Fibroblast of mammary gland (primary cell): ENCODE measurements at regions not wholly inside any gene's neighbourhood (a gene's known extent, or its start where the extent isn't known, plus 50 kb on each side); places are given as distances from the start of the nearest gene placed in this dataset.

ENCODE experiments used
- DNase-seq: peaks from one replicate; pipeline ENCODE4 v3.0.0-alpha.2; 2010; ENCODE audit warnings: low read depth
- H3K4me3 ChIP-seq: 2 replicates; pipeline ENCODE4 v1.5.1; 2011; ENCODE audit warnings: low read depth, mild to moderate bottlenecking, low read length, moderate library complexity; ENCODE audit not compliant: control insufficient read depth
- TF ChIP-seq, protein P1 (sequence below): conservative IDR thresholded peaks from 2 replicates; pipeline ENCODE4 v1.5.1; 2011; ENCODE audit warnings: low read depth, low read length, inconsistent platforms; ENCODE audit not compliant: control insufficient read depth, insufficient read depth

DNA sequence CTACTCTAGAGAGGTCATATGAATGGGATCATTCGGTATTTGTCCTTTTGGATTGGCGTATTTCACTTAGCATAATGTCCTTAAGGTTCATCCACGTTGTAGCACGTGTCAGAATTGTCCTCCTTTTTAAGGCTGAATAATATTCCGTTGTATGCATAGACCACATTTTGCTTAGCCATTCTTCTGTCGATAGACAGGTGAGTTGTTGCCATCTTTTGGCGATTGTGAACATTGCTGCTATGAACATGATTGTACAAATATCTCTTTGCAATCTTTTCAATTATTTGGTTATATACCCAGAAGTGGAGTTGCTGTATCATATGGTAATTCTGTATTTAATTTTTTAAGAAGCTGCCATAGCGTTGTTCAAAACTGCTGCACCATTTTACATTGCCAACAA, 52.4 kb upstream of the GOLGA8J start:
- peak; percentile 15 for DNase-seq
- H3K4me3 ChIP-seq: no peak overlapping the region
- TF ChIP-seq, protein P1, sequence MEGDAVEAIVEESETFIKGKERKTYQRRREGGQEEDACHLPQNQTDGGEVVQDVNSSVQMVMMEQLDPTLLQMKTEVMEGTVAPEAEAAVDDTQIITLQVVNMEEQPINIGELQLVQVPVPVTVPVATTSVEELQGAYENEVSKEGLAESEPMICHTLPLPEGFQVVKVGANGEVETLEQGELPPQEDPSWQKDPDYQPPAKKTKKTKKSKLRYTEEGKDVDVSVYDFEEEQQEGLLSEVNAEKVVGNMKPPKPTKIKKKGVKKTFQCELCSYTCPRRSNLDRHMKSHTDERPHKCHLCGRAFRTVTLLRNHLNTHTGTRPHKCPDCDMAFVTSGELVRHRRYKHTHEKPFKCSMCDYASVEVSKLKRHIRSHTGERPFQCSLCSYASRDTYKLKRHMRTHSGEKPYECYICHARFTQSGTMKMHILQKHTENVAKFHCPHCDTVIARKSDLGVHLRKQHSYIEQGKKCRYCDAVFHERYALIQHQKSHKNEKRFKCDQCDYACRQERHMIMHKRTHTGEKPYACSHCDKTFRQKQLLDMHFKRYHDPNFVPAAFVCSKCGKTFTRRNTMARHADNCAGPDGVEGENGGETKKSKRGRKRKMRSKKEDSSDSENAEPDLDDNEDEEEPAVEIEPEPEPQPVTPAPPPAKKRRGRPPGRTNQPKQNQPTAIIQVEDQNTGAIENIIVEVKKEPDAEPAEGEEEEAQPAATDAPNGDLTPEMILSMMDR: peak; percentile 15

DNA sequence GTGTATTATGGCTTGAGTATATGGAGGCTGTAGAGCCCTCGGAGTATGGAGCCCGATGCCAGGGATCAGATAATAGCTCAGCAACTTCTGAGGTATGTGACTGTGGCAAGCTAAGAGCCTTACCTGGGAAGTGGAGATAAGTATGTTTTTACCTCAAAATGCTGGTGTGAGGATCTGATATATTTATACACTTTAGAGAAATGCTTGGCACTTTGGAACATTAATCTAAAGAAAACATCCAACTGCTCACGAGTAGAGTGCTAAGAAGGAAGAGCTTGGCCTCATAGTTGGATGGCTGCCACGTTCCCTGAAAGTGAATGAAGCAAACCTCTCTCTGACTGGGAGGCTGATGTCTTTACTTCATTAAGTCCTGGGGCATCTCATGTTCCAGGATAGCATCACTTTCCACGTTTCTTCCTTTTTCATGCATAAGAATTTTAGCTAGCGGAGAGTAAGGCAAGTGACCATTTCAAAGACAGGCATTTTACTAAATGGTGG, 58.9 kb upstream of the GOLGA8J start:
- no peak overlapping the region for H3K4me3 ChIP-seq
- DNase-seq: peak; percentile 24
- TF ChIP-seq, protein P1: no peak

DNA sequence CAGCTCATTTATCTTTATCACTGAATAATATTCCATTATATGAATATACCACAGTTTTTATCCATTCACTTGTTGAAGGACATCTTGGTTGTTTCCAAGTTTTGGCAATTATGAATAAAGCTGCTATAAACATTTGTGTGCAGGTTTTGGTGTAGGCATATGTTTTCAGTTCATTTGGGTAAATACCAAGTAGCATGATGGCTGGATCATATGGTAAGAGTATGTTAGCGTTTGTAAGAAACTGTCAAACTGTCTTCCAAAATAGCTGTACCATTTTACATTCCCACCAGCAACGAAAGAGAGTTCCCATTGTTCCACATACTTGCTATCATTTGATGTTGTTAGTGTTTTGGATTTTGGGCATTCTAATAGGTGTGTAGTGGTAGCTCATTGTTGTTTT, 72.0 kb upstream of the GOLGA8J start:
- H3K4me3 ChIP-seq: no peak overlapping the region
- DNase-seq: no peak
- TF ChIP-seq, protein P1: no peak

DNA sequence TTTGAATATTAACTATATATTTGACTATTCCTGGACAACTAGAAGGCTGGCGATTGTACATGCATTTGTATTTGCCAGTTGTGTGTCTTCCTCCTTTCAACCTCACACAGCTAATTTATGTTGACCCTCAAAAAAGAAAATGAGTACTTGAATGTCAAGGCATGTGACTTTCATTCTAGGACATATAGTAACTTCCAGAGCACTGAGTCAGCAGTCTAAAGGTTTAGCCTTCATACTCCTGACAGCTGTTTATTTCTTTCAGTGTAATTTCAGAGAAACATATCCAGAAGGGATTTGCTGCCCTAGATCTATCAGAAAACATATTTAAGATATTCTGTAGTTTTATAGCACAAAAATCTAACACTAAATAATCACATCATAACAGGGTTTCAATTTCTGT, 74.6 kb upstream of the GOLGA8J start:
- DNase-seq: no peak
- TF ChIP-seq, protein P1: no peak
- no peak overlapping the region for H3K4me3 ChIP-seq

DNA sequence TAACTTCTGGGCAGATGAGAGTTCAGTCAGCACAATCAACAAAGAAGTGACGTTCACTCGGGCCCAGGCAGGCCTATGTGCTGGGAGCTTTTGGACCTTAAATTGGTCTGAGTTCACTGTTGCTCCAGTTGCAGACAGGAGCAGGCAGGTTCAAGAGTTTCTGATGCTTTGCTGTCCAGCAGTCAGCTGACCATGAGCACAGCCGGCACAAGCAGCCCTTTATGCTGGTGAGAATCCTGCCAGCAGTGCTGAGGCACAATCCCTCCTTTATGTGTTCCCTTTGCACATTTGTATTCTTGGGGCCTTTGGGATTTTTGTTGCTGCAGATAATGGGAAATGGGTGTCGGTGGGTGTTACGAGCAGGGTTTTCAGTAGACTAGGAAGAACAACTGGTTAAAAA, 81.2 kb upstream of the GOLGA8J start:
- H3K4me3 ChIP-seq: no peak overlapping the region
- no peak for DNase-seq
- TF ChIP-seq, protein P1: no peak

DNA sequence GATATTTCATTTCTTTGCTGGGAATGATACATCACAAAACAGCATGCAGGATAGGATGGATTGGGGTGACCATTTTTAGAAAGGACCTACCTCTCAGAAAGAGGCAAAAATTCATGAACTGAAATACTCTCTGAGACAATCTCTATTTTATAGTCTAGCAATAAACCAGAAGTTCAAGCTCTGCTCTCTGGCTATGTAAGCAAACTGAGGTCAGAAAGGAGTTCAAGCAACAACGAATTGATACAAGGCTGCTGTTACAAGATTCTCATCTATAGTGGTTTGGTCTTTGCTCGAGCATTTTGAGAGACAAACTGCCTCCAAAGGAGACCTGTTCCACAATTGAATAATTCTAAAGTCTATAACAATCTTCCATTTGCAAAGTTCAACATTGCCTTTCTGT, 84.7 kb upstream of the GOLGA8J start:
- TF ChIP-seq, protein P1: no peak
- DNase-seq: no peak
- H3K4me3 ChIP-seq: no peak overlapping the region

DNA sequence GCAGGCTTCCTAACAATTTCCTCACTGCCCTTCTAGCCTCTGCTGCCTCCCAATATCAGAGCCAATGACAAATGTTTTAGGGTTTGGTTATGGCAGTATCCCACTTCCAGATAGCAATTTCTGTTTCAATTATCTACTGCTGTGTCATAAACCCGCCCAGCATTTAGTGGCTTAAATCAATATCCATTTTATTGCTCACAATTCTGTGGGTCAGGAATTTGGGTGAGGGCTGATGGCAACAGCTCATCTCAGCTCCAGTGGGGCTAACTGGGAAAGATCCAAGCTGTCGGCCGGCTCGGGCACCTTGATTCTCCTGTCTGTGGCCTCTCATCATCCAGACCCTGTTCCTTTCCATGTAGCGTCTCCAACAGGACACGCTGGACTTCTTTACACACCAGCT, 85.3 kb upstream of the GOLGA8J start:
- H3K4me3 ChIP-seq: no peak overlapping the region
- no peak for DNase-seq
- TF ChIP-seq, protein P1: no peak
